T-cell (primary cell): ENCODE measurements at regions not wholly inside any gene's neighbourhood (a gene's known extent, or its start where the extent isn't known, plus 50 kb on each side); places are given as distances from the start of the nearest gene placed in this dataset.
"Not testable (repeated sequence)": the region's sequence is repeated elsewhere in the genome, so short reads cannot be mapped to it uniquely, and the experiment has no call there.

Experiments used
- ATAC-seq, 4 experiments: fragments of 200-7000 bp in 3 of 4; fragments of 150-1000 bp in 1 of 4; cut with Tn5 transposase; replicated peaks in 1 of 4; 1 replicate in 3 of 4; 2 replicates in 1 of 4; pipeline ENCODE4 v1.10.0; 2021; ENCODE audit warnings: moderate library complexity in 3 of 4, mild to moderate bottlenecking in 2 of 4, moderate number of reproducible peaks in 1 of 4
- CTCF ChIA-PET, 2 donors: fragments of 300-600 bp; sonication (Branson Sonifier 250); formaldehyde crosslinking; loops; one replicate each; lab custom pipeline; 2022; ENCODE audit warnings: antibody characterized with exemption in 2 of 2; lab: Charles Lee
- POLR2A ChIA-PET, 2 donors: fragments of 300-600 bp; sonication (Branson Sonifier 250); formaldehyde crosslinking; loops; one replicate each; lab custom pipeline; 2022; ENCODE audit warnings: antibody characterized with exemption in 2 of 2; lab: Charles Lee
- DNase-seq, 35 experiments: peaks; one replicate each; pipeline versions ENCODE4 v3.0.0 to v3.0.0-alpha.2; 2013 to 2023
- H3K27ac ChIP-seq: one replicate; pipeline ENCODE4 v1.5.1; 2013; ENCODE audit warnings: low read length
- H3K27me3 ChIP-seq, 2 experiments: replicated peaks in 1 of 2; 1 replicate in 1 of 2; 2 replicates in 1 of 2; pipeline versions ENCODE4 v1.6.1 to v1.7.0; 2013; ENCODE audit warnings: low read length in 1 of 2, mixed read lengths in 1 of 2; ENCODE audit not compliant: control insufficient read depth in 2 of 2, insufficient read depth in 2 of 2; ENCODE audit errors: extremely low read depth in 1 of 2
- H3K36me3 ChIP-seq, 2 donors: 1 replicate in 1 of 2; 2 replicates in 1 of 2; pipeline versions ENCODE4 v1.6.1 to v1.7.0; 2013; ENCODE audit warnings: low read length in 1 of 2; ENCODE audit not compliant: control insufficient read depth in 2 of 2, insufficient read depth in 1 of 2; ENCODE audit errors: extremely low read depth in 1 of 2
- H3K4me1 ChIP-seq, 2 experiments: 1 replicate in 1 of 2; 2 replicates in 1 of 2; pipeline versions ENCODE4 v1.6.1 to v1.7.0; 2013; ENCODE audit warnings: low read length in 2 of 2, mixed read lengths in 1 of 2; ENCODE audit not compliant: insufficient read depth in 2 of 2, control insufficient read depth in 1 of 2; ENCODE audit errors: extremely low read depth in 1 of 2
- H3K4me3 ChIP-seq, 2 donors: 1 replicate in 1 of 2; 2 replicates in 1 of 2; pipeline versions ENCODE4 v1.5.1 to v1.7.0; 2013; ENCODE audit warnings: mild to moderate bottlenecking in 2 of 2, low read length in 1 of 2, moderate library complexity in 1 of 2; ENCODE audit not compliant: control insufficient read depth in 1 of 2; ENCODE audit errors: extremely low read depth in 1 of 2
- H3K9me3 ChIP-seq: 2 replicates; pipeline ENCODE4 v1.7.0; 2013
- H3K27ac Mint-ChIP-seq, 2 donors: one replicate each; pipeline ENCODE4 v1.8.0; 2020 to 2021; ENCODE audit warnings: mild to moderate bottlenecking in 2 of 2, mixed read lengths in 2 of 2
- H3K27me3 Mint-ChIP-seq, 2 donors: one replicate each; pipeline ENCODE4 v1.8.0; 2021 to 2022; ENCODE audit warnings: mixed read lengths in 2 of 2
- H3K36me3 Mint-ChIP-seq: one replicate; pipeline ENCODE4 v1.8.0; 2021; ENCODE audit warnings: mixed read lengths
- H3K4me1 Mint-ChIP-seq, 3 donors: one replicate each; pipeline ENCODE4 v1.8.0; 2020 to 2022; ENCODE audit warnings: mixed read lengths in 3 of 3, mild to moderate bottlenecking in 1 of 3
- H3K4me3 Mint-ChIP-seq, 3 donors: one replicate each; pipeline ENCODE4 v1.8.0; 2020 to 2022; ENCODE audit warnings: mild to moderate bottlenecking in 3 of 3, mixed read lengths in 3 of 3, moderate library complexity in 3 of 3
- H3K9me3 Mint-ChIP-seq, 3 donors: one replicate each; pipeline ENCODE4 v1.8.0; 2020 to 2022; ENCODE audit warnings: mixed read lengths in 3 of 3
- WGBS: methylation state at CpG from one replicate; pipeline ENCODE4 v1.1.5; 2013; ENCODE audit warnings: missing lambda C conversion rate; ENCODE audit not compliant: insufficient coverage; 5-methylcytosine and 5-hydroxymethylcytosine counted together

DNA sequence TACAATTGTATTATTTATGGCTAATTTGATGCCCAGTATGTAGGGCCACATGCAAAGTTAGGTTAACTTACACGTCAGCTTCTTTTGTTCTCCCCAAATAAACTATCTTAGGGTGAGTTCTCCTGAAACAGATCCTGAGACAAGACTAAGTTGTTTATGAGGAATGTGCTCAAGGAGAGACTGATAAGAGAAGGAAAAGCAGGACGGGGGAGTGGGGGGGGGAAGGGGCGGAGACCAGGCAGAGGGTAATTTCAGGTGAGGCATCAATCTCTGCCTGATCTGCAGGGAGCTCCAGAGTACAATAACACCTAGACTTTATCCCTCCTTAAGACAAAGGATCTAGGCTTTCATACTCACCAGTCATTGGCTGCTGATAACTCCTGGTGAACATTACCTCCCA, 220.6 kb upstream of the BTBD3 start:
- DNase-seq (no peak), ATAC-seq (no peak)
- H3K27ac ChIP-seq = no peak overlapping the region
- no peaks in the 10 kb centered on the region for H3K27me3 Mint-ChIP-seq
- H3K27ac Mint-ChIP-seq = no peak overlapping the region
- H3K36me3 Mint-ChIP-seq = no peaks in the 10 kb centered on the region
- no peak overlapping the region for H3K4me3 Mint-ChIP-seq
- no peak overlapping the region for H3K4me3 ChIP-seq
- POLR2A ChIA-PET = no interaction called here
- H3K27me3 ChIP-seq = no peaks in the 10 kb centered on the region
- no peaks in the 10 kb centered on the region for H3K4me1 ChIP-seq
- H3K4me1 Mint-ChIP-seq = no peaks in the 10 kb centered on the region
- WGBS = no CpG with 5 or more reads among the region's 3 CpGs
- no peaks in the 10 kb centered on the region for H3K9me3 ChIP-seq
- H3K36me3 ChIP-seq = no peaks in the 10 kb centered on the region
- H3K9me3 Mint-ChIP-seq = peaks cover 0 to 4% (median 0%) of the 10 kb centered on the region in 3 donors
- CTCF ChIA-PET = no interaction called here

DNA sequence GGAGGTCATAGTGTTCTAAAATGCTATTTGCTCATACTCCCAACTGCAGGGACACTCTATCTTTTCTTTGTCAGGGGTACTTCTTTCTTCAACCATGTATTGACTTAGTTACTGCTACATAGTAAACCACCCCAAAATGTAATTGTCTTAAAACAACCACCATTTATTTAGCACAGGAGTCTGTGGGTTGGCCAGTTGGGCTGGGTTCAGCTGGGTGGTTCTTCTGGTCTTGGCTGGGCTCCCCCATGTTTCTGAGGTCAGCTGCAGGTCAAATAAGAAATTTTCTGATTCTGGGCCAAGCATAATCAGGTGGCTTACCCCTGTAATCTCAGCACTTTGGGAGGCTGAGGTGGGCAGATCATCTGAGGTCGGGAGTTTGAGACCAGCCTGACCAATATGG, 220.0 kb upstream of the BTBD3 start:
- no peaks in the 10 kb centered on the region for H3K36me3 Mint-ChIP-seq
- H3K9me3 Mint-ChIP-seq = peaks cover 0 to 4% (median 0%) of the 10 kb centered on the region in 3 donors
- Histone ChIP-seq H3K36me3 (no peaks in the 10 kb centered on the region), H3K27ac (no peak overlapping the region), H3K9me3 (no peaks in the 10 kb centered on the region), H3K27me3 (no peaks in the 10 kb centered on the region), H3K4me3 (no peak overlapping the region), H3K4me1 (no peaks in the 10 kb centered on the region)
- H3K27me3 Mint-ChIP-seq = no peaks in the 10 kb centered on the region
- ChIA-PET POLR2A (no interaction called here), CTCF (no interaction called here)
- DNase-seq (no peak), ATAC-seq (no peak)
- no peak overlapping the region for H3K4me3 Mint-ChIP-seq
- no peak overlapping the region for H3K27ac Mint-ChIP-seq
- no peaks in the 10 kb centered on the region for H3K4me1 Mint-ChIP-seq
- WGBS = 80% methylated on average over 1 of the region's 1 CpG

DNA sequence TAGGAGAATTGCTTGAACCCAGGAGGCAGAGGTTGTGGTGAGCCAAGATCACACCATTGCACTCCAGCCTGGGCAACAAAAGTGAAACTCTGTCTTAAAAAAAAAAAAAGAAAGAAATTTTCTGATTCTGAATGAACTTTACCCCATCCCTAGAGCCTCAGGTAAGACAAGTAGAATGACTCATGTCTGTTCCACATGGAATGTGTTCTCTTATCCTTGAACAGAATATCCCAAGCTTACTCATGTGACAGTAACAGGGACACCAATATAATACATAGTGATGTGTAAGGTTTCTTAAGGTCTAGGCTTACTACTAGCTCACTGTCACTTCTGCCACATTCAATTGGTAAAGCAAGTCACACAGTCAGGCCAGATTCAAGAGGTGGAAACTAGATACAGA, 219.6 kb upstream of the BTBD3 start:
- no peak overlapping the region for H3K4me3 Mint-ChIP-seq
- peaks cover 0 to 4% (median 0%) of the 10 kb centered on the region in 3 donors for H3K9me3 Mint-ChIP-seq
- DNase-seq = no peak
- no peak for ATAC-seq
- H3K27ac ChIP-seq = no peak overlapping the region
- no peak overlapping the region for H3K27ac Mint-ChIP-seq
- ChIA-PET CTCF (no interaction called here), POLR2A (no interaction called here)
- H3K4me1 Mint-ChIP-seq = no peaks in the 10 kb centered on the region
- no peaks in the 10 kb centered on the region for H3K36me3 Mint-ChIP-seq
- H3K36me3 ChIP-seq = no peaks in the 10 kb centered on the region
- H3K9me3 ChIP-seq = no peaks in the 10 kb centered on the region
- H3K4me3 ChIP-seq = no peak overlapping the region
- no peaks in the 10 kb centered on the region for H3K27me3 Mint-ChIP-seq
- H3K27me3 ChIP-seq = no peaks in the 10 kb centered on the region
- no peaks in the 10 kb centered on the region for H3K4me1 ChIP-seq

DNA sequence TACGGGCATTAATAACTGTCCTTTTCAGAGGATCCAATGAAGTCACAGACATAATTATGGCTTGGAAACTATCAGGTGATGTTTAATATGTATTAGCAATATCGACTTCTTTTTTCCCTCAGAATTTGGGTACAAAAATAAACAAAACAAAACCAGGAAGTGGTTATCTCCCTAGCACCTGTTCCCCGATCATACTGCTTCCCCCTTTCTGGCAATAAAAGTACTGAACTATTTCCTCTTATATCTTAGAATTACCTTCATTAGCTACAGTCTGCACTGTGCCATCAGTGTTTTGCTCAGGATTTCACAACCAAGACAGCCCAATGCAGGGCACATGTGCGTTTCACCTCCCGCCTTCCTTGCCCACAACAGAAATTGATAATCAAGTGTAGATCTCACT, 216.9 kb upstream of the BTBD3 start:
- WGBS = 14% methylated on average over 1 of the region's 5 CpGs
- Mint-ChIP-seq H3K27ac (no peak overlapping the region), H3K27me3 (peaks cover 0 to 5% of the 10 kb centered on the region in 2 donors), H3K36me3 (no peaks in the 10 kb centered on the region), H3K4me1 (no peaks in the 10 kb centered on the region), H3K9me3 (peaks cover 4 to 14% (median 8%) of the 10 kb centered on the region in 3 donors), H3K4me3 (no peak overlapping the region)
- POLR2A ChIA-PET = no interaction called here
- Histone ChIP-seq H3K4me3 (no peak overlapping the region), H3K4me1 (no peaks in the 10 kb centered on the region), H3K27ac (no peak overlapping the region), H3K27me3 (no peaks in the 10 kb centered on the region), H3K9me3 (no peaks in the 10 kb centered on the region), H3K36me3 (no peaks in the 10 kb centered on the region)
- CTCF ChIA-PET = no interaction called here
- ATAC-seq (no peak), DNase-seq (no peak)

DNA sequence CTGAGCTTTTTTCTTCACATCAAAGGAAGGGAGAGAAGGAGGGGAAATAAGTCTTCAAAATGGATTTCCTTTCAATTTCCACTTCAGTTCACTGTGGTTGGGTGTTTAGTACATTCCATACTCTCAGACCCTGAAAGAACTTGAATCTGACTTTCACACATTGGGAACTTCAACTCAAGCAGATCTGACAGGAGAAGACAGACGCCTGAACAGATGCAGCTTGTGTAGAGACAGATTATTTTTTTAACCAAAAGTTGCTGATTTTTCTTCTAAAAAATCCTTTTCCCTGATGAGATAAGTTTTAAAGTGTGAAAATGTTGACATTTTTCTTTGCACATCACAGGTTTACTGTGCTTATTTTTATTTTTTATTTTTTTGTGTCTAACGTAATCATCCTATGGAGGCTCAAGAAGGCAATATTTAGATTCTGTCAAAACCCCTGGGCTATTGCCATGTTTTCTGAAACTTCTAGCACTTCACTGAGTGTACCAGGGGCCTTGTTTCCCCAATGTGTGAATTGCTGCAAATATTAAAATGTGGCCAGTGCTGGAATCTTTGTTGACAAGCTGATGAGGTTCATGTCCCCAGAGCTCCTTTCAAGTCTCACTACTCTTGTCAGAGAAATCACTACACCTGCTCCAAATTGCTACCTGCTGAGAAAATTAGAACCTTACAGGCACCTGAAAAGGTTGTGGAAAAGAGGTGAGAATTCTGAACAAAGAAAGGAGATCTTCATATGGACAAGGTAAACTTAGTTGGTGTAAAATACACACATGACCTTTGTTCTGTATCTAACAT, 214.8 kb upstream of the BTBD3 start:
- Mint-ChIP-seq H3K27me3 (peaks cover 0 to 5% of the 10 kb centered on the region in 2 donors), H3K4me3 (no peak overlapping the region), H3K27ac (no peak overlapping the region), H3K9me3 (peaks cover 8 to 18% (median 16%) of the 10 kb centered on the region in 3 donors), H3K4me1 (no peaks in the 10 kb centered on the region), H3K36me3 (no peaks in the 10 kb centered on the region)
- DNase-seq (no peak), ATAC-seq (no peak)
- Histone ChIP-seq H3K4me1 (no peaks in the 10 kb centered on the region), H3K9me3 (no peaks in the 10 kb centered on the region), H3K36me3 (no peaks in the 10 kb centered on the region), H3K4me3 (no peak overlapping the region), H3K27ac (no peak overlapping the region), H3K27me3 (no peaks in the 10 kb centered on the region)
- POLR2A ChIA-PET = no interaction called here
- CTCF ChIA-PET = no interaction called here
- no CpG with 5 or more reads among the region's 2 CpGs for WGBS

DNA sequence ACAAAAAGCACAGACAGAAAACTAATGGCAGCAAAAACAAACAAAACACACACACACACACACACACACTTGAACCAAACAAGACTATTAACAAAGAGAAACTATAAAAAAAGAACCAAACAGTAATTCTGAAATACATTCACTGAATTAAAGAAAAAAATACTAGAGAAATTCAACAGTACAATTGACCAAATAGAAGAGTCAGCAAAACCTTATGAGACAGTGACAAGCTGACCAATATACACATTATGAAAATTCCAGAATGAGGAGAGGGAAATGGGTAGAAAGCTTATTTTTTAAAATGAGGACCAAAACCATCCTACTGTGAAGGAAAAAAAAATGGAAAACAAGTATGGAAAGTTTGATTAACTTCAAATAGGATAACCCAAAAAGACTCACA, 212.2 kb upstream of the BTBD3 start:
- Histone ChIP-seq H3K36me3 (no peaks in the 10 kb centered on the region), H3K4me3 (no peak overlapping the region), H3K27ac (no peak overlapping the region), H3K27me3 (no peaks in the 10 kb centered on the region), H3K4me1 (no peaks in the 10 kb centered on the region), H3K9me3 (no peaks in the 10 kb centered on the region)
- ATAC-seq (no peak), DNase-seq (no peak)
- no peaks in the 10 kb centered on the region for H3K4me1 Mint-ChIP-seq
- POLR2A ChIA-PET = no interaction called here
- peaks cover 0 to 5% of the 10 kb centered on the region in 2 donors for H3K27me3 Mint-ChIP-seq
- H3K4me3 Mint-ChIP-seq = no peak overlapping the region
- no peak overlapping the region for H3K27ac Mint-ChIP-seq
- H3K36me3 Mint-ChIP-seq = no peaks in the 10 kb centered on the region
- CTCF ChIA-PET = interaction anchor here in 1 of 2 donors (0.5 kb wide), 1 partner anchor 34 kb away, joined by 3 read pairs; no protein-coding TSS in a partner anchor
- H3K9me3 Mint-ChIP-seq = peaks cover 14 to 30% (median 19%) of the 10 kb centered on the region in 3 donors

DNA sequence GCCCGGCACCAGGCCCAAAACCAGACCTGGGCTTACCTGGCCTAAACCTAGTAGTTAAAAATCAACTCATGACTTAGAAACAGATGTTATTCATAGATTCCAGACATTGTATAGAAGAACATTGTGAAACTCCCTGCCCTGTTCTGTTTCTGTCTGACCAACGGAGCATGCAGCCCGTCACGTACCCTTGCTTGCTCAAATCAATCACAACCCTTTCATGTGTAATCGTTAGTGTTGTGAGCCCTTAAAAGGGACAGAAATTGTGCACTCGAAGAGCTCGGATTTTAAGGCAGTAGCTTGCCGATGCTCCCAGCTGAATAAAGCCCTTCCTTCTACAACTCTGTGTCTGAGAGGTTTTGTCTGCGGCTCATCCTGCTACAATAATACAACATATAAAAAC, 209.5 kb upstream of the BTBD3 start:
- not testable (repeated sequence) for H3K36me3 Mint-ChIP-seq

More for the DNA sequence above, 209.5 kb upstream of the BTBD3 start:
- H3K27me3 Mint-ChIP-seq, H3K27ac ChIP-seq, H3K36me3 ChIP-seq, H3K27ac Mint-ChIP-seq, ATAC-seq, DNase-seq, H3K4me1 ChIP-seq, POLR2A ChIA-PET, H3K4me1 Mint-ChIP-seq, H3K4me3 Mint-ChIP-seq, H3K9me3 ChIP-seq, H3K4me3 ChIP-seq, H3K27me3 ChIP-seq, CTCF ChIA-PET: not testable (repeated sequence)
- H3K9me3 Mint-ChIP-seq = peaks cover 17 to 34% (median 19%) of the 10 kb centered on the region in 3 donors
- WGBS = 96% methylated on average over 5 of the region's 9 CpGs
